H1 (cell line): ENCODE measurements at regions not wholly inside any gene's neighbourhood (a gene's known extent, or its start where the extent isn't known, plus 50 kb on each side); places are given as distances from the start of the nearest gene placed in this dataset.

Experiments used
- CTCF ChIA-PET: fragments of 300-600 bp; sonication (Branson Sonifier 250); formaldehyde crosslinking; loops from one replicate; lab custom pipeline; 2021; ENCODE audit not compliant: partially characterized antibody; lab: Charles Lee
- POLR2A ChIA-PET: fragments of 300-600 bp; sonication (Branson Sonifier 250); formaldehyde crosslinking; loops from one replicate; lab custom pipeline; 2021; ENCODE audit warnings: inconsistent platforms; ENCODE audit not compliant: partially characterized antibody; lab: Charles Lee
- DNase-seq, 2 experiments: peaks; one replicate each; pipeline versions ENCODE4 v3.0.0 to v3.0.0-alpha.2; 2010 to 2022; ENCODE audit warnings: low spot score in 2 of 2, low read depth in 1 of 2, mixed read lengths in 1 of 2
- FAIRE-seq: peaks from 2 replicates; lab custom pipeline; 2011; peaks lifted over from hg19 to GRCh38; lab: Jason Lieb, UNC
- H2AFZ ChIP-seq: 2 replicates; pipeline ENCODE4 v1.8.1; 2012; ENCODE audit warnings: low read length, inconsistent platforms
- H2AK5ac ChIP-seq: 2 replicates; pipeline ENCODE4 v1.6.1; 2013; ENCODE audit warnings: low read depth, low read length
- H2BK120ac ChIP-seq: replicated peaks from 2 replicates; pipeline ENCODE3; 2013; ENCODE audit warnings: low read depth, low read length, inconsistent platforms
- H2BK12ac ChIP-seq: 2 replicates; pipeline ENCODE4 v1.6.1; 2013; ENCODE audit warnings: low read depth, low read length
- H2BK15ac ChIP-seq: 2 replicates; pipeline ENCODE4 v1.6.1; 2013; ENCODE audit warnings: low read length
- H2BK20ac ChIP-seq: 2 replicates; pipeline ENCODE4 v1.6.1; 2013; ENCODE audit warnings: low read length
- H2BK5ac ChIP-seq: 2 replicates; pipeline ENCODE4 v1.6.1; 2013; ENCODE audit warnings: low read depth, low read length
- H3K14ac ChIP-seq: 2 replicates; pipeline ENCODE4 v1.6.1; 2013; ENCODE audit warnings: inconsistent platforms; ENCODE audit not compliant: insufficient read length
- H3K18ac ChIP-seq: 2 replicates; pipeline ENCODE4 v1.6.1; 2013; ENCODE audit warnings: low read length; ENCODE audit errors: extremely low read depth
- H3K23ac ChIP-seq: 2 replicates; pipeline ENCODE4 v1.6.1; 2013; ENCODE audit warnings: inconsistent platforms; ENCODE audit not compliant: insufficient read length
- H3K23me2 ChIP-seq: 2 replicates; pipeline ENCODE4 v1.6.1; 2013; ENCODE audit warnings: low read depth, low read length
- H3K27ac ChIP-seq: 2 replicates; pipeline ENCODE4 v1.6.1; 2011; ENCODE audit warnings: low read depth, low read length, inconsistent platforms
- H3K27me3 ChIP-seq, 4 experiments: replicated peaks in 1 of 4; 1 replicate in 1 of 4; 2 replicates in 3 of 4; pipeline versions ENCODE4 v1.6.1 to v1.8.1; 2011 to 2013; ENCODE audit warnings: low read length in 3 of 4, mild to moderate bottlenecking in 3 of 4, inconsistent platforms in 2 of 4, mixed read lengths in 2 of 4, moderate library complexity in 1 of 4; ENCODE audit not compliant: control insufficient read depth in 3 of 4, insufficient read depth in 3 of 4; ENCODE audit errors: extremely low read depth in 1 of 4
- H3K36me3 ChIP-seq, 4 experiments: 2 replicates each; pipeline versions ENCODE4 v1.6.1 to v1.8.1; 2011 to 2013; ENCODE audit warnings: mild to moderate bottlenecking in 4 of 4, low read length in 3 of 4, moderate library complexity in 2 of 4, control low read depth in 1 of 4, inconsistent platforms in 1 of 4; ENCODE audit not compliant: insufficient read depth in 4 of 4, control insufficient read depth in 2 of 4
- H3K4ac ChIP-seq: replicated peaks from 2 replicates; pipeline ENCODE3; 2013; ENCODE audit warnings: low read length, low read depth, mixed read lengths, inconsistent platforms; ENCODE audit not compliant: insufficient read length
- H3K4me1 ChIP-seq, 4 experiments: replicated peaks in 1 of 4; 1 replicate in 1 of 4; 2 replicates in 3 of 4; pipeline versions ENCODE4 v1.6.1 to v1.8.1; 2011 to 2013; ENCODE audit warnings: low read length in 3 of 4, inconsistent platforms in 2 of 4, mixed read lengths in 1 of 4; ENCODE audit not compliant: insufficient read depth in 4 of 4, control insufficient read depth in 3 of 4
- H3K4me2 ChIP-seq, 2 experiments: 2 replicates each; pipeline versions ENCODE4 v1.6.1 to v1.8.1; 2011 to 2013; ENCODE audit warnings: low read depth in 2 of 2, low read length in 2 of 2, control low read depth in 1 of 2, inconsistent platforms in 1 of 2, mild to moderate bottlenecking in 1 of 2; ENCODE audit not compliant: insufficient read depth in 1 of 2
- H3K4me3 ChIP-seq, 4 experiments: fragments of 200-600, 300-600 bp in 1 of 4; sonication (generic), shearing (Covaris generic), sonication (Bioruptor Twin) in 1 of 4; 2 replicates each; pipeline versions ENCODE4 v1.5.1 to v1.8.1; 2011 to 2016; ENCODE audit warnings: low read length in 4 of 4, low read depth in 3 of 4, control low read depth in 2 of 4, inconsistent platforms in 2 of 4, mild to moderate bottlenecking in 2 of 4, mixed read lengths in 1 of 4, moderate library complexity in 1 of 4; ENCODE audit not compliant: insufficient read depth in 2 of 4; ENCODE audit errors: extremely low read depth in 1 of 4
- H3K56ac ChIP-seq: replicated peaks from 2 replicates; pipeline ENCODE3; 2013; ENCODE audit warnings: low read depth, mild to moderate bottlenecking, mixed read lengths, low read length, inconsistent platforms; ENCODE audit not compliant: insufficient read length
- H3K79me1 ChIP-seq: 2 replicates; pipeline ENCODE4 v1.6.1; 2013; ENCODE audit warnings: low read depth, low read length, control low read depth
- H3K79me2 ChIP-seq, 2 experiments: 2 replicates each; pipeline versions ENCODE4 v1.6.1 to v1.8.1; 2012 to 2013; ENCODE audit warnings: low read length in 2 of 2, mild to moderate bottlenecking in 2 of 2, inconsistent platforms in 1 of 2; ENCODE audit not compliant: insufficient read depth in 2 of 2, control insufficient read depth in 1 of 2
- H3K9ac ChIP-seq, 4 experiments: replicated peaks in 1 of 4; 1 replicate in 1 of 4; 2 replicates in 3 of 4; pipeline versions ENCODE4 v1.6.1 to v1.8.1; 2011 to 2013; ENCODE audit warnings: low read depth in 3 of 4, low read length in 3 of 4, control low read depth in 2 of 4, mild to moderate bottlenecking in 2 of 4, moderate library complexity in 2 of 4, inconsistent platforms in 1 of 4; ENCODE audit errors: extremely low read depth in 1 of 4
- H3K9me3 ChIP-seq, 2 experiments: 2 replicates each; pipeline versions ENCODE4 v1.6.1 to v1.8.1; 2012 to 2013; ENCODE audit warnings: mild to moderate bottlenecking in 2 of 2, moderate library complexity in 2 of 2, control low read depth in 1 of 2, inconsistent platforms in 1 of 2, low read depth in 1 of 2, low read length in 1 of 2, mixed read lengths in 1 of 2; ENCODE audit not compliant: insufficient read depth in 2 of 2
- H4K20me1 ChIP-seq, 2 experiments: replicated peaks in 1 of 2; 2 replicates each; pipeline versions ENCODE3 to v1.8.1; 2011 to 2013; ENCODE audit warnings: inconsistent platforms in 2 of 2, low read length in 2 of 2, mild to moderate bottlenecking in 1 of 2; ENCODE audit not compliant: insufficient read depth in 2 of 2, control insufficient read depth in 1 of 2
- H4K5ac ChIP-seq: 2 replicates; pipeline ENCODE4 v1.6.1; 2013; ENCODE audit warnings: low read length, low read depth, mixed read lengths, inconsistent platforms; ENCODE audit not compliant: insufficient read length
- H4K8ac ChIP-seq: 2 replicates; pipeline ENCODE4 v1.8.0; 2013; ENCODE audit warnings: mild to moderate bottlenecking, moderate library complexity, low read length, inconsistent platforms; ENCODE audit not compliant: insufficient read depth; ENCODE audit errors: extremely low read depth
- H4K91ac ChIP-seq: replicated peaks from 2 replicates; pipeline ENCODE3; 2013; ENCODE audit warnings: low read length, mixed read lengths, inconsistent platforms; ENCODE audit not compliant: insufficient read length
- CBX5 ChIP-seq: fragments of 300-800, 300-1000 bp; sonication (generic); IDR thresholded peaks from 2 replicates; pipeline ENCODE4 v1.7.1; 2016; ENCODE audit warnings: antibody characterized with exemption, low read length, low read depth
- CREB1 ChIP-seq: IDR thresholded peaks from 2 replicates; pipeline ENCODE4 v1.6.1; 2012; ENCODE audit warnings: inconsistent platforms
- CTBP2 ChIP-seq: IDR thresholded peaks from 2 replicates; pipeline ENCODE4 v1.7.0; 2011; ENCODE audit warnings: borderline replicate concordance, mild to moderate bottlenecking, moderate library complexity, mixed read lengths, low read length; ENCODE audit not compliant: insufficient read depth, insufficient read length
- EZH2 ChIP-seq: fragments of 200-600 bp; sonication (generic); IDR thresholded peaks from 2 replicates; pipeline ENCODE4 v1.7.1; 2012; ENCODE audit warnings: low read depth, mild to moderate bottlenecking, moderate library complexity, low read length, inconsistent platforms; ENCODE audit not compliant: severe bottlenecking
- GABPA ChIP-seq: IDR thresholded peaks from 2 replicates; pipeline ENCODE4 v1.6.1; 2011; ENCODE audit warnings: mild to moderate bottlenecking, low read length, moderate library complexity, borderline replicate concordance; ENCODE audit not compliant: insufficient read depth
- KDM4A ChIP-seq: IDR thresholded peaks from one replicate; pipeline ENCODE4 v1.7.1; 2012; ENCODE audit warnings: low read depth, mild to moderate bottlenecking, moderate library complexity, low read length, inconsistent platforms; ENCODE audit not compliant: severe bottlenecking
- KDM5A ChIP-seq: fragments of 200-600 bp; IDR thresholded peaks from 2 replicates; pipeline ENCODE4 v1.7.1; 2012; ENCODE audit warnings: mild to moderate bottlenecking, low read length, inconsistent platforms, mixed read lengths
- PHF8 ChIP-seq: fragments of 200-600 bp; sonication (generic); conservative IDR thresholded peaks from 2 replicates; pipeline ENCODE4 v1.7.1; 2012; ENCODE audit warnings: low read depth, mild to moderate bottlenecking, inconsistent platforms, low read length, moderate library complexity
- POLR2A ChIP-seq, 2 experiments: IDR thresholded peaks; 1 replicate in 1 of 2; 2 replicates in 1 of 2; pipeline ENCODE4 v1.6.1; 2011; ENCODE audit warnings: low read depth in 2 of 2, low read length in 2 of 2, mild to moderate bottlenecking in 2 of 2; ENCODE audit errors: control extremely low read depth in 1 of 2
- RAD21 ChIP-seq, 2 experiments: IDR thresholded peaks in 1 of 2; conservative IDR thresholded peaks in 1 of 2; 2 replicates each; pipeline ENCODE4 v1.6.1; 2011; ENCODE audit warnings: low read depth in 2 of 2, low read length in 2 of 2, improper control_type of control experiment in 1 of 2, inconsistent platforms in 1 of 2, mild to moderate bottlenecking in 1 of 2, moderate library complexity in 1 of 2
- RBBP5 ChIP-seq: IDR thresholded peaks from 2 replicates; pipeline ENCODE4 v1.7.1; 2012; ENCODE audit warnings: low read depth, mild to moderate bottlenecking, inconsistent platforms, low read length, moderate library complexity, borderline replicate concordance
- WGBS, 2 experiments: shearing (Covaris generic) in 1 of 2; methylation state at CpG; one replicate each; pipeline versions ENCODE4 v1.1.6 to v1.1.7; 2013 to 2015; ENCODE audit warnings: low lambda C conversion rate in 2 of 2, mixed read lengths in 2 of 2, inconsistent platforms in 1 of 2, low coverage in 1 of 2, missing lambda C conversion rate in 1 of 2; ENCODE audit not compliant: insufficient replicate concordance in 2 of 2, insufficient coverage in 1 of 2, insufficient read length in 1 of 2; ENCODE audit errors: extremely low coverage in 1 of 2, missing lambda C conversion rate in 1 of 2; 5-methylcytosine and 5-hydroxymethylcytosine counted together
- TF ChIP-seq, protein P1 (sequence below): IDR thresholded peaks from 2 replicates; pipeline ENCODE4 v1.6.1; 2012; ENCODE audit warnings: low read length, inconsistent platforms

DNA sequence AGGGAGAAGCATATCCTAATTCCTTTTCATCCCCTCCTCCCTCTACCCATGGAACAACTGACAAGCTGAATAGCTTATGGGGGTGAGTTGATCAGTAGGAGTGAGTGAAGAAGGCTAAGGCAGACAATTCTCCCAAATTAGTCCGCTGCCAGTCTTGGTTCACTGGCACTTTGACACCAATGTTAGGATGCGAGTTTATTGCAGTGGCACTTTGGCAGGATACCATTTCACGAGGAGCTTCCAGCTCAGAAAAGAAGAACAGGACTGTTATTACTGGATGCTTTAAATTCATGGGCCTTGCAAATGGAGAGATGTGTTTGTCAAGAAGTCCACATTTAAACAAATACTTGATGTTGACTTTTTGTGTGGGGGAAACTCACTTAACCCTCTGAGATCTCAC lies 427.6 kb downstream of the NR2F1-AS1 start:
- no peak overlapping the region for H3K4me3 ChIP-seq
- no peak overlapping the region for H2AK5ac ChIP-seq
- H2BK20ac ChIP-seq, result no peak overlapping the region
- H2BK120ac ChIP-seq, result no peak overlapping the region
- no peak overlapping the region for H4K5ac ChIP-seq
- H2BK5ac ChIP-seq, result no peak overlapping the region
- no peak overlapping the region for H2BK15ac ChIP-seq
- H4K20me1 ChIP-seq, result no peaks in the 10 kb centered on the region
- no peak overlapping the region for H3K56ac ChIP-seq
- H4K91ac ChIP-seq, result no peak overlapping the region
- no peak overlapping the region for H3K4ac ChIP-seq
- no peak for DNase-seq
- no peak for TF ChIP-seq KDM4A
- no peak for TF ChIP-seq GABPA
- TF ChIP-seq RBBP5, result no peak
- TF ChIP-seq RAD21 (IDR thresholded peaks at IDR 0.05 in 1 of 2, conservative IDR thresholded peaks at IDR 0.05 in 1 of 2; ENCODE audit: low read depth in 2 of 2, low read length in 2 of 2), result no peak
- no peak for TF ChIP-seq POLR2A (IDR thresholded peaks at IDR 0.05; ENCODE audit: control extremely low read depth in 1 of 2, low read depth in 2 of 2, low read length in 2 of 2)
- TF ChIP-seq CTBP2, result no peak
- TF ChIP-seq CBX5, result no peak
- TF ChIP-seq PHF8, result no peak
- no peak for TF ChIP-seq CREB1
- no peak for TF ChIP-seq KDM5A
- no peak for TF ChIP-seq EZH2
- TF ChIP-seq, protein P1, sequence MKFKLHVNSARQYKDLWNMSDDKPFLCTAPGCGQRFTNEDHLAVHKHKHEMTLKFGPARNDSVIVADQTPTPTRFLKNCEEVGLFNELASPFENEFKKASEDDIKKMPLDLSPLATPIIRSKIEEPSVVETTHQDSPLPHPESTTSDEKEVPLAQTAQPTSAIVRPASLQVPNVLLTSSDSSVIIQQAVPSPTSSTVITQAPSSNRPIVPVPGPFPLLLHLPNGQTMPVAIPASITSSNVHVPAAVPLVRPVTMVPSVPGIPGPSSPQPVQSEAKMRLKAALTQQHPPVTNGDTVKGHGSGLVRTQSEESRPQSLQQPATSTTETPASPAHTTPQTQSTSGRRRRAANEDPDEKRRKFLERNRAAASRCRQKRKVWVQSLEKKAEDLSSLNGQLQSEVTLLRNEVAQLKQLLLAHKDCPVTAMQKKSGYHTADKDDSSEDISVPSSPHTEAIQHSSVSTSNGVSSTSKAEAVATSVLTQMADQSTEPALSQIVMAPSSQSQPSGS, result no peak
- TF ChIP-seq, all 59 proteins: peak for 0
- H3K23ac ChIP-seq, result no peak overlapping the region
- H3K18ac ChIP-seq, result no peak overlapping the region
- 94% methylated on average over 3 of the region's 3 CpGs; no CpG with 5 or more reads in 1 of the 2 experiments for WGBS, 2 experiments
- H3K9me3 ChIP-seq, result no peaks in the 10 kb centered on the region
- ChIA-PET CTCF (interaction anchor here (0.6 to 1.2 kb wide), 3 partner anchors 25 to 251 kb away, joined by 3 to 4 read pairs (median 4); no protein-coding TSS in a partner anchor), POLR2A (no interaction called here)
- H3K79me2 ChIP-seq, result no peaks in the 10 kb centered on the region
- no peaks in the 10 kb centered on the region for H3K23me2 ChIP-seq
- no peaks in the 10 kb centered on the region for H3K4me1 ChIP-seq
- FAIRE-seq, result no peak
- H3K36me3 ChIP-seq, result no peaks in the 10 kb centered on the region
- H4K8ac ChIP-seq, result no peak overlapping the region
- no peak overlapping the region for H3K14ac ChIP-seq
- no peaks in the 10 kb centered on the region for H3K79me1 ChIP-seq
- no peak overlapping the region for H3K4me2 ChIP-seq
- no peak overlapping the region for H2AFZ ChIP-seq
- no peak overlapping the region for H3K27ac ChIP-seq
- H3K27me3 ChIP-seq, result no peaks in the 10 kb centered on the region
- no peak overlapping the region for H3K9ac ChIP-seq
- H2BK12ac ChIP-seq, result no peak overlapping the region
